GM21825 (cell line): ENCODE measurements at regions not wholly inside any gene's neighbourhood (a gene's known extent, or its start where the extent isn't known, plus 50 kb on each side); places are given as distances from the start of the nearest gene placed in this dataset.
"Not testable (repeated sequence)": the region's sequence is repeated elsewhere in the genome, so short reads cannot be mapped to it uniquely, and the experiment has no call there.

Source experiments
- ATAC-seq: cut with Tn5 transposase; IDR thresholded peaks from one replicate; pipeline ENCODE4 v1.9.1; 2021; ENCODE audit warnings: mild to moderate bottlenecking, moderate library complexity; ENCODE audit not compliant: unreplicated experiment

GRCh38 chr6:27132532-27133280 lies 114.8 kb upstream of the PRSS16 start:
- peak; percentile 62 for ATAC-seq

- peak; percentile 20 for ATAC-seq
These were observed 113.9 kb upstream of the PRSS16 start for GRCh38 chr6:27133281-27134227.

- ATAC-seq: no peak
These were observed 112.3 kb upstream of the PRSS16 start for GRCh38 chr6:27135087-27135657.

DNA sequence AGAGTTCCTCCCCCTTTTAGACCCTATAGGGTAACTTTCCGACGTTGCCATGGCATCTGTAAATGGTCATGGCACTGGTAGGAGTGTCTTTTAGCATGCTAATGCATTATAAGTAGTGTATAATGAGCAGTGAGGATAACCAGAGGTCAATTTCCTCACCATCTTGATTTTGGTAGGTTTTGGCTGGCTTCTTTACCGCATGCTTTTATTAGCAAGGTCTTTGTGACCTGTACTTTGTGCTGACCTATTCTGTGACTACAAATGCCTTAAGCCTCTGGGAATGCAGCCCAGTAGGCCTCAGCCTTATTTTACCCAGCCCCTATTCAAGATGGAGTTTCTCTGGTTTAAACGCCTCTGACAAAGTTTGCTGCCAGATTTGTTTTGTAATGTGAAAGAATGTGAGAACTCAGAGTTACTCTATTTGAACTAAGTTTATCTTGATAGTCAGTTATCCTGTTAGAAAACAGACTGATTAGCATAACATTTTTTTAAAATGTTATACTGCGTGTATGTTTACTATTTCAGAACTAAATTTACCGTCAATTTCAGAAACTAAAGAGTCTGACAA lies 111.3 kb upstream of the PRSS16 start:
- no peak for ATAC-seq

GRCh38 chr6:27136978-27137814 lies 110.3 kb upstream of the PRSS16 start:
- ATAC-seq: no peak

DNA sequence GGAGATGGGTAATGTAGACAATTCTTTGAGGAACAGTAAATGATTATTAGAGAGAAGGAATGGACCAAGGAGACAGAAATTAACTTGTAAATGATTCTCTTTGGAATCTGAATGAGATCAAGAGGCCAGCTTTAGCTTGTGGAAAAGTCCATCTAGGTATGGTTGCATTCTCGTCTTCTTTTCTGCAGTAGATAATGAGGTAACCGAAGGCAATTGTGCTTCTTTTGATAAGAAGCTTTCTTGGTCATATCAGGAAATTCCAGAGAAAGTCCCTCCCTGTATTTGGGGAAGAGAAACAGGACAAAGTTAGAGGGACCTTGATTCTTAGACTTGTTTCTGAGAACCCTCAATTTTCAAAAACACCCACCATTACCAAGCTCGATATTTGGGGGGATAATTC lies 109.1 kb upstream of the PRSS16 start:
- no peak for ATAC-seq

DNA sequence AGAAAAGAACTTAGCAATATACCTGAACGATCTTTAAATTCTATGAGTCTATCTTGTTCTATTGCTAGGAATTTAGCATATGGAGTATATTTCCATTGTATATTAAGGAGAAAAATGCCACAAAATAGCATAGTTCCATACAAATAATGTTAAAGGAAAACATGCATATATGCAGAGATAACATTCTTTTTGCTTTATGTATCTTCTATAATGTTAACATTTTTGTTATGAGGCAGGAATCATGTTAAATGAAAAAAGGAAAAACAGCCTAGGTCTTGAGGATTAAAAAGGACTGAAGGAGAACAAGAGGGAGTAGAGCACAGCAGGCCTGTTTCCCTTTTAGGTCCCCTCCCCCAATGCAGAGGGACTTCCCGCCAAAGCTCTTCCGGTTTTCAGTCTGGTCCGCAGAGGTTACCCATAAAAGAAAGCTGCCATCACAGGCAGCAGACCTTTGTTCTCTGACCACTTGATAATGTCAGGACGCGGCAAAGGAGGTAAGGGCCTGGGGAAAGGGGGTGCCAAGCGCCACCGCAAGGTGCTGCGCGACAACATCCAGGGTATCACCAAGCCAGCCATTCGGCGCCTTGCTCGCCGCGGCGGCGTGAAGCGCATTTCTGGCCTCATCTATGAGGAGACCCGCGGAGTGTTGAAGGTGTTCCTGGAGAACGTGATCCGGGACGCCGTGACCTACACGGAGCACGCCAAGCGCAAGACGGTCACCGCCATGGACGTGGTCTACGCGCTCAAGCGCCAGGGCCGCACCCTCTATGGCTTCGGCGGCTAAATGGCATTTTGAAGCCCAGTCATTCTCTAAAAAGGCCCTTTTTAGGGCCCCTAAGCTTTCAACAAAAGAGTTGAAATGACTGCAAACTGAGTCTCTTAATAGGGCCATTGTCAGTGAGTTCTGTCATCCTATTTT lies 108.4 kb upstream of the PRSS16 start:
- ATAC-seq: peak; percentile 48

GRCh38 chr6:27139756-27140579 lies 107.5 kb upstream of the PRSS16 start:
- peak; percentile 18 for ATAC-seq

- no peak for ATAC-seq
These were observed 106.4 kb upstream of the PRSS16 start for GRCh38 chr6:27140999-27141528.

DNA sequence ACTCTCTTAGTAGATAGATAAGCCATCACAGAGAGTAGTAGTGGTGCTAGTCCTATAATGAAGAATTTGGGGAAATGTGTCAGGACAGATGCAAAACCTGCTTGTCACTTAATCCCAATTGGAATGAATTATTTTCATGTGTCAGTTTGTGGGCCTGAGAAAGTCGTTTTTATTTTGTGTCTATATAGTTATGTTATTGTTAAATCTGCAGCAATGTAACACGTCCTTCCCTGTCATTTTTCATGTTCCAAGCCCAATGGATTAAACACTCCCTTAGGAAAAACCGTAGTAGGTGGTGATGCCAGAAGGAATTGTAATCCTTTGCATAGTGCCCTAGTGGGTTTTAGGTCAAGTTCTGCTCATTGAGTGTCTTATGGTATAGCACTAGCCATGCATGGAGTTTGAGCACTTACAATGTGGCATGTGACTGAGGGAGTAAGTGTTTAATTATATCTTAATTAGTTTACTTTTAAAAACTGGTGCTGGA lies 105.9 kb upstream of the PRSS16 start:
- no peak for ATAC-seq

- ATAC-seq: not testable (repeated sequence)
These were observed 104.5 kb upstream of the PRSS16 start for GRCh38 chr6:27143020-27143388.

- no peak for ATAC-seq
These were observed 104.0 kb upstream of the PRSS16 start for GRCh38 chr6:27143474-27144026.

GRCh38 chr6:27144740-27145079 lies 102.8 kb upstream of the PRSS16 start:
- ATAC-seq: no peak

GRCh38 chr6:27145731-27146455 lies 101.6 kb upstream of the PRSS16 start:
- no peak for ATAC-seq

GRCh38 chr6:27146456-27146705 lies 101.1 kb upstream of the PRSS16 start:
- not testable (repeated sequence) for ATAC-seq

- ATAC-seq: peak; percentile 70
These were observed 100.6 kb upstream of the PRSS16 start for GRCh38 chr6:27146706-27147505.

DNA sequence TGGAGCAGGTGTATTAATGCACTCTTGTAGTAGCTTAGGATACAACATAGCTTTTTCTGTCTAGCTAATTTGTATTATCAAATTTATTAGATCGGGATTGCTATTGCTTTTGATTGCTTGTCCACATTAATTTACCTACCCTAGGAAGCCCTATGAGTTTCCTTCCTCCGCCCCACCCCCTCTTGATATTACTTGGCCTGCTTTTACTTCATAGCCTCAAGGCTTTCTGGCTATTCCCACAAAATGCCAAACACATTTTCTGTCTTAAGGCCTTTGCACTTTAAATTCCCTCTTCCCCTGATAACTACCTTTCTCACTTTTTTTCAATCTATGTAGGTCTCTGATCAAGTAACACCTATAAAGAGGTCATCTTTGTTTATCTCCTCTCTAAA lies 99.1 kb upstream of the PRSS16 start:
- ATAC-seq: no peak
